Thoracic aorta (tissue), 2 donors: ENCODE measurements at regions not wholly inside any gene's neighbourhood (a gene's known extent, or its start where the extent isn't known, plus 50 kb on each side); places are given as distances from the start of the nearest gene placed in this dataset.

Experiments
- ATAC-seq: fragments of 150-250 bp; one replicate; pipeline ENCODE4 v1.8.0; 2017; ENCODE audit warnings: low read depth; ENCODE audit not compliant: insufficient number of reproducible peaks, low FRiP score
- DNase-seq: peaks from one replicate; pipeline ENCODE4 v3.0.0-alpha.2; 2020; ENCODE audit warnings: low spot score
- H3K27ac ChIP-seq, 2 donors: fragments of 200-600 bp; sonication (generic); 1 replicate in 1 of 2; 2 replicates in 1 of 2; pipeline ENCODE4 v1.5.1; 2016; ENCODE audit warnings: mild to moderate bottlenecking in 2 of 2, moderate library complexity in 2 of 2
- H3K27me3 ChIP-seq: fragments of 200-600 bp; sonication (generic); replicated peaks from 2 replicates; pipeline ENCODE4 v1.6.0; 2016; ENCODE audit warnings: mild to moderate bottlenecking; ENCODE audit not compliant: insufficient read depth
- H3K36me3 ChIP-seq: fragments of 200-600 bp; sonication (generic); one replicate; pipeline ENCODE4 v1.5.1; 2016
- H3K4me1 ChIP-seq, 2 donors: fragments of 200-600 bp; sonication (generic); 1 replicate in 1 of 2; 2 replicates in 1 of 2; pipeline versions ENCODE4 v1.5.1 to v1.6.0; 2016; ENCODE audit warnings: low read depth in 2 of 2, mild to moderate bottlenecking in 1 of 2; ENCODE audit not compliant: control insufficient read depth in 1 of 2
- H3K4me3 ChIP-seq: fragments of 200-600 bp; sonication (generic); 2 replicates; pipeline ENCODE4 v1.5.1; 2016; ENCODE audit warnings: mild to moderate bottlenecking
- H3K9me3 ChIP-seq: fragments of 200-600 bp; sonication (generic); 2 replicates; pipeline ENCODE4 v1.5.1; 2016
- TF ChIP-seq, protein P1 (sequence below): fragments of 200-600 bp; sonication (generic); IDR thresholded peaks from one replicate; pipeline ENCODE4 v1.5.1; 2019; ENCODE audit warnings: antibody characterized with exemption

GRCh38 chr10:129193148-129193547, 273.9 kb upstream of the MGMT start:
- Histone ChIP-seq H3K9me3 (no peaks in the 10 kb centered on the region), H3K27me3 (peaks cover 4% of the 10 kb centered on the region), H3K4me1 (no peaks in the 10 kb centered on the region), H3K27ac (no peak overlapping the region), H3K4me3 (no peak overlapping the region), H3K36me3 (no peaks in the 10 kb centered on the region)
- no peak for DNase-seq
- ATAC-seq: no peak
- TF ChIP-seq, protein P1, sequence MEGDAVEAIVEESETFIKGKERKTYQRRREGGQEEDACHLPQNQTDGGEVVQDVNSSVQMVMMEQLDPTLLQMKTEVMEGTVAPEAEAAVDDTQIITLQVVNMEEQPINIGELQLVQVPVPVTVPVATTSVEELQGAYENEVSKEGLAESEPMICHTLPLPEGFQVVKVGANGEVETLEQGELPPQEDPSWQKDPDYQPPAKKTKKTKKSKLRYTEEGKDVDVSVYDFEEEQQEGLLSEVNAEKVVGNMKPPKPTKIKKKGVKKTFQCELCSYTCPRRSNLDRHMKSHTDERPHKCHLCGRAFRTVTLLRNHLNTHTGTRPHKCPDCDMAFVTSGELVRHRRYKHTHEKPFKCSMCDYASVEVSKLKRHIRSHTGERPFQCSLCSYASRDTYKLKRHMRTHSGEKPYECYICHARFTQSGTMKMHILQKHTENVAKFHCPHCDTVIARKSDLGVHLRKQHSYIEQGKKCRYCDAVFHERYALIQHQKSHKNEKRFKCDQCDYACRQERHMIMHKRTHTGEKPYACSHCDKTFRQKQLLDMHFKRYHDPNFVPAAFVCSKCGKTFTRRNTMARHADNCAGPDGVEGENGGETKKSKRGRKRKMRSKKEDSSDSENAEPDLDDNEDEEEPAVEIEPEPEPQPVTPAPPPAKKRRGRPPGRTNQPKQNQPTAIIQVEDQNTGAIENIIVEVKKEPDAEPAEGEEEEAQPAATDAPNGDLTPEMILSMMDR: no peak

DNA sequence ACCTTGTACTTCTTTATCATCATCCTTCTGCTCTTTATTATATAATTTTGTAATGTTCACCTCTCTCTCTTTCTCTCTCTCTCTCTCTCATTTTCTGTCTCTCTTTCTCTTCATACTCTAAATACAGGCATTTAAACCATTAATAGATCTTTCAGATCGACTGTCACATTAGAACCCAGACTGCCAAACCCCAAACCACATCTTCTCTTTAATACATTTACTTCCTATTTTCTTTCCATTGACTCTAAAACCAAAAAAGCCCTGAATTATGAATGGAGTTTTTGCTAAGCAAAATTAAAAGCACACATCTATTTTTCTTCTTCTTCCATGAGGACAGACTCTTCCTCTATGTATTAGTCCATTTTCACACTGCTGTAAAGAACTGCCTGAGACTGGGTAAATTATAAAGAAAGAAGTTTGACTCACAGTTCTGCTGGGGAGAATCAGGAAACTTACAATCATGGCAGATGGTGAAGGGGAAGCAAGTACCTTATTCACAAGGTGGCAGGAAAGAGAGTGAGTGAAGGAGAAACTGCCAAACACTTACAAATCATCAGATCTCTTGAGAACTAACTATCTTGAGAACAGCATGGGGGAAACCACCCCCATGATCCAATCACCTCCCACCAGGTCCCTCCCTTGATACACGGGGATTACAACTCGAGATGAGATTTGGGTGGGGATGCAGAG, 272.7 kb upstream of the MGMT start:
- Histone ChIP-seq H3K27ac (no peak overlapping the region), H3K9me3 (no peaks in the 10 kb centered on the region), H3K27me3 (no peaks in the 10 kb centered on the region), H3K36me3 (no peaks in the 10 kb centered on the region), H3K4me1 (no peaks in the 10 kb centered on the region), H3K4me3 (no peak overlapping the region)
- TF ChIP-seq, protein P1: no peak
- ATAC-seq: no peak
- no peak for DNase-seq

- ATAC-seq (no peak), DNase-seq (no peak)
- Histone ChIP-seq H3K4me3 (no peak overlapping the region), H3K36me3 (no peaks in the 10 kb centered on the region), H3K27me3 (no peaks in the 10 kb centered on the region), H3K27ac (no peak overlapping the region), H3K4me1 (no peaks in the 10 kb centered on the region), H3K9me3 (no peaks in the 10 kb centered on the region)
- TF ChIP-seq, protein P1: no peak
Observed at GRCh38 chr10:129199826-129200225, 267.2 kb upstream of the MGMT start.

GRCh38 chr10:129203819-129204218, 263.2 kb upstream of the MGMT start:
- Histone ChIP-seq H3K27me3 (no peaks in the 10 kb centered on the region), H3K9me3 (no peaks in the 10 kb centered on the region), H3K36me3 (no peaks in the 10 kb centered on the region), H3K4me3 (no peak overlapping the region), H3K4me1 (no peaks in the 10 kb centered on the region), H3K27ac (no peak overlapping the region)
- ATAC-seq: no peak
- TF ChIP-seq, protein P1: no peak
- DNase-seq: no peak

- Histone ChIP-seq H3K27ac (no peak overlapping the region), H3K4me1 (no peaks in the 10 kb centered on the region), H3K36me3 (no peaks in the 10 kb centered on the region), H3K27me3 (no peaks in the 10 kb centered on the region), H3K9me3 (no peaks in the 10 kb centered on the region), H3K4me3 (no peak overlapping the region)
- ATAC-seq (no peak), DNase-seq (no peak)
- TF ChIP-seq, protein P1: no peak
Observed at GRCh38 chr10:129207297-129207696, 259.7 kb upstream of the MGMT start.
